GM21737 (cell line): ENCODE measurements at regions not wholly inside any gene's neighbourhood (a gene's known extent, or its start where the extent isn't known, plus 50 kb on each side); places are given as distances from the start of the nearest gene placed in this dataset.

Experiments
- ATAC-seq: cut with Tn5 transposase; IDR thresholded peaks from one replicate; pipeline ENCODE4 v1.9.1; 2021; ENCODE audit warnings: mild to moderate bottlenecking, moderate library complexity; ENCODE audit not compliant: unreplicated experiment

- ATAC-seq, result no peak
Measured at GRCh38 chr3:8186213-8186612, 315.4 kb upstream of the LMCD1 start.

GRCh38 chr3:8187996-8188395, 313.6 kb upstream of the LMCD1 start:
- no peak for ATAC-seq

GRCh38 chr3:8189051-8189450, 312.6 kb upstream of the LMCD1 start:
- ATAC-seq, result no peak

- no peak for ATAC-seq
Measured at GRCh38 chr3:8191406-8191805, 310.2 kb upstream of the LMCD1 start.

GRCh38 chr3:8197384-8197783, 304.2 kb upstream of the LMCD1 start:
- no peak for ATAC-seq

- no peak for ATAC-seq
Measured at GRCh38 chr3:8198605-8199004, 303.0 kb upstream of the LMCD1 start.

- no peak for ATAC-seq
Measured at GRCh38 chr3:8200996-8201395, 300.6 kb upstream of the LMCD1 start.

GRCh38 chr3:8201886-8202285, 299.7 kb upstream of the LMCD1 start:
- ATAC-seq, result no peak

- ATAC-seq, result no peak
Measured at GRCh38 chr3:8204331-8204730, 297.3 kb upstream of the LMCD1 start.

- ATAC-seq, result no peak
Measured at GRCh38 chr3:8204853-8205650, 296.6 kb upstream of the LMCD1 start.

GRCh38 chr3:8205881-8206280, 295.7 kb upstream of the LMCD1 start:
- no peak for ATAC-seq

GRCh38 chr3:8206971-8207617, 294.5 kb upstream of the LMCD1 start:
- no peak for ATAC-seq

GRCh38 chr3:8210882-8211341, 290.7 kb upstream of the LMCD1 start:
- no peak for ATAC-seq

GRCh38 chr3:8212794-8213193, 288.8 kb upstream of the LMCD1 start:
- no peak for ATAC-seq

GRCh38 chr3:8213286-8213685, 288.3 kb upstream of the LMCD1 start:
- ATAC-seq, result no peak

GRCh38 chr3:8215821-8216220, 285.8 kb upstream of the LMCD1 start:
- ATAC-seq, result no peak

- ATAC-seq, result no peak
Measured at GRCh38 chr3:8218353-8218940, 283.2 kb upstream of the LMCD1 start.

GRCh38 chr3:8220291-8220690, 281.3 kb upstream of the LMCD1 start:
- no peak for ATAC-seq

GRCh38 chr3:8223766-8224165, 277.9 kb upstream of the LMCD1 start:
- ATAC-seq, result no peak

GRCh38 chr3:8224941-8225340, 276.7 kb upstream of the LMCD1 start:
- no peak for ATAC-seq

- ATAC-seq, result no peak
Measured at GRCh38 chr3:8233938-8234337, 267.7 kb upstream of the LMCD1 start.

- no peak for ATAC-seq
Measured at GRCh38 chr3:8236264-8236663, 265.4 kb upstream of the LMCD1 start.
